Muscle layer of colon (tissue), 2 donors: ENCODE measurements at regions not wholly inside any gene's neighbourhood (a gene's known extent, or its start where the extent isn't known, plus 50 kb on each side); places are given as distances from the start of the nearest gene placed in this dataset.

Source experiments
- H3K27ac ChIP-seq: one replicate; pipeline ENCODE4 v1.7.0; 2013; ENCODE audit warnings: low read depth, mild to moderate bottlenecking, low read length, moderate library complexity
- H3K27me3 ChIP-seq, 2 donors: one replicate each; pipeline ENCODE4 v1.7.0; 2013; ENCODE audit warnings: low read length in 2 of 2, mild to moderate bottlenecking in 2 of 2; ENCODE audit not compliant: insufficient read depth in 2 of 2, control insufficient read depth in 1 of 2
- H3K36me3 ChIP-seq: one replicate; pipeline ENCODE4 v1.7.0; 2013; ENCODE audit warnings: mild to moderate bottlenecking, low read length; ENCODE audit not compliant: insufficient read depth
- H3K4me1 ChIP-seq: one replicate; pipeline ENCODE4 v1.7.0; 2013; ENCODE audit warnings: mild to moderate bottlenecking, low read length; ENCODE audit not compliant: insufficient read depth
- H3K4me3 ChIP-seq, 2 donors: one replicate each; pipeline ENCODE4 v1.7.0; 2013; ENCODE audit warnings: low read length in 2 of 2, low read depth in 1 of 2, mild to moderate bottlenecking in 1 of 2, moderate library complexity in 1 of 2
- H3K9ac ChIP-seq: one replicate; pipeline ENCODE4 v1.7.0; 2013; ENCODE audit warnings: low read length
- H3K9me3 ChIP-seq: one replicate; pipeline ENCODE4 v1.7.0; 2013; ENCODE audit warnings: mild to moderate bottlenecking, low read length
- donor health status: abdominal sarcoma.
- donor health status: Adenocarcinoma of cecum.

- Histone ChIP-seq H3K4me3 (no peak overlapping the region), H3K4me1 (peaks cover 13% of the 10 kb centered on the region), H3K36me3 (no peaks in the 10 kb centered on the region), H3K27ac (no peak overlapping the region), H3K27me3 (no peaks in the 10 kb centered on the region), H3K9ac (no peak overlapping the region), H3K9me3 (no peaks in the 10 kb centered on the region)
These were observed 233.7 kb downstream of the IBTK start for GRCh38 chr6:82013561-82014530.

- H3K4me3 ChIP-seq: no peak overlapping the region
- no peaks in the 10 kb centered on the region for H3K36me3 ChIP-seq
- no peaks in the 10 kb centered on the region for H3K4me1 ChIP-seq
- H3K9ac ChIP-seq: no peak overlapping the region
- H3K9me3 ChIP-seq: no peaks in the 10 kb centered on the region
- H3K27me3 ChIP-seq: no peaks in the 10 kb centered on the region
- H3K27ac ChIP-seq: no peak overlapping the region
These were observed 241.4 kb downstream of the IBTK start for GRCh38 chr6:82006027-82006738.

- no peak overlapping the region for H3K4me3 ChIP-seq
- H3K27me3 ChIP-seq: no peaks in the 10 kb centered on the region
- no peaks in the 10 kb centered on the region for H3K36me3 ChIP-seq
- no peak overlapping the region for H3K9ac ChIP-seq
- H3K9me3 ChIP-seq: no peaks in the 10 kb centered on the region
- no peak overlapping the region for H3K27ac ChIP-seq
- peaks cover 7% of the 10 kb centered on the region for H3K4me1 ChIP-seq
These were observed 247.0 kb downstream of the IBTK start for GRCh38 chr6:82000551-82000950.

- Histone ChIP-seq H3K36me3 (no peaks in the 10 kb centered on the region), H3K27me3 (no peaks in the 10 kb centered on the region), H3K4me1 (peaks cover 7% of the 10 kb centered on the region), H3K9me3 (no peaks in the 10 kb centered on the region), H3K9ac (no peak overlapping the region), H3K4me3 (no peak overlapping the region), H3K27ac (no peak overlapping the region)
These were observed 247.3 kb upstream of the TENT5A start for GRCh38 chr6:81999826-82000225.

- no peak overlapping the region for H3K4me3 ChIP-seq
- peaks cover 7% of the 10 kb centered on the region for H3K4me1 ChIP-seq
- H3K27me3 ChIP-seq: no peaks in the 10 kb centered on the region
- no peaks in the 10 kb centered on the region for H3K9me3 ChIP-seq
- H3K27ac ChIP-seq: no peak overlapping the region
- no peak overlapping the region for H3K9ac ChIP-seq
- H3K36me3 ChIP-seq: no peaks in the 10 kb centered on the region
These were observed 246.8 kb upstream of the TENT5A start for GRCh38 chr6:81999270-81999669.

- Histone ChIP-seq H3K27me3 (no peaks in the 10 kb centered on the region), H3K9ac (no peak overlapping the region), H3K36me3 (no peaks in the 10 kb centered on the region), H3K27ac (no peak overlapping the region), H3K4me1 (peaks cover 7% of the 10 kb centered on the region), H3K4me3 (no peak overlapping the region), H3K9me3 (no peaks in the 10 kb centered on the region)
These were observed 246.0 kb upstream of the TENT5A start for GRCh38 chr6:81998432-81998831.

- H3K9me3 ChIP-seq: no peaks in the 10 kb centered on the region
- no peak overlapping the region for H3K27ac ChIP-seq
- H3K4me1 ChIP-seq: peaks cover 7% of the 10 kb centered on the region
- no peak overlapping the region for H3K4me3 ChIP-seq
- no peaks in the 10 kb centered on the region for H3K36me3 ChIP-seq
- no peaks in the 10 kb centered on the region for H3K27me3 ChIP-seq
- no peak overlapping the region for H3K9ac ChIP-seq
These were observed 244.8 kb upstream of the TENT5A start for GRCh38 chr6:81997090-81997926.

GRCh38 chr6:81996414-81996813, 243.9 kb upstream of the TENT5A start:
- Histone ChIP-seq H3K36me3 (no peaks in the 10 kb centered on the region), H3K4me1 (peaks cover 7% of the 10 kb centered on the region), H3K4me3 (no peak overlapping the region), H3K27ac (no peak overlapping the region), H3K27me3 (no peaks in the 10 kb centered on the region), H3K9ac (no peak overlapping the region), H3K9me3 (no peaks in the 10 kb centered on the region)

GRCh38 chr6:81995548-81996289, 243.2 kb upstream of the TENT5A start:
- Histone ChIP-seq H3K27ac (no peak overlapping the region), H3K4me1 (peaks cover 7% of the 10 kb centered on the region), H3K9ac (no peak overlapping the region), H3K36me3 (no peaks in the 10 kb centered on the region), H3K27me3 (no peaks in the 10 kb centered on the region), H3K4me3 (no peak overlapping the region), H3K9me3 (no peaks in the 10 kb centered on the region)

GRCh38 chr6:81988871-81989270, 236.4 kb upstream of the TENT5A start:
- Histone ChIP-seq H3K27ac (no peak overlapping the region), H3K27me3 (no peaks in the 10 kb centered on the region), H3K9me3 (no peaks in the 10 kb centered on the region)

More at GRCh38 chr6:81988871-81989270, 236.4 kb upstream of the TENT5A start:
- H3K4me3 ChIP-seq: no peak overlapping the region
- H3K4me1 ChIP-seq: no peaks in the 10 kb centered on the region
- no peak overlapping the region for H3K9ac ChIP-seq
- H3K36me3 ChIP-seq: no peaks in the 10 kb centered on the region
